RKO (cell line): ENCODE measurements at regions not wholly inside any gene's neighbourhood (a gene's known extent, or its start where the extent isn't known, plus 50 kb on each side); places are given as distances from the start of the nearest gene placed in this dataset.

Experiments
- DNase-seq: peaks from one replicate; pipeline ENCODE4 v3.0.0-alpha.2; 2016; ENCODE audit warnings: low spot score

DNA sequence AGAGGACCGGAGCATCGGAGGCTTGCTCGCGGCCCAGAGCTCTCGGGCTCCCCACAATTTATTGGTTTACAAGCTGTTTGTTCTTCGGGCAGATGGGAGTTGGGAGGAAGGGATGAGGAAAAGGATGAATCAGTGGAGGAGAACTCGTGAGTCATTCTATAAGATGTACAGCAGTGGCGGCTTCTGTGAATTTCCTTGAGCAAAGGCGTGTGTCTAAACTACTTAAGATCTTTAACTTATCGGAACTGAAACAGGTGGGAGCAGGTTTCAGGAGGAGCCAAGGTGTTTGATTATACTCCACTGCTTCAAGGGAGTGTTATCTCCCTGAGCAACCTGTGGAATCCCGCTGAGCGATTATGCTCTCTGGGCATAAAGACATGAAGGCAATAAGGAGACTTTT is 50.5 kb upstream of the IBTK start:
- peak; percentile 59 for DNase-seq
